K562 (cell line): ENCODE measurements at regions not wholly inside any gene's neighbourhood (a gene's known extent, or its start where the extent isn't known, plus 50 kb on each side); places are given as distances from the start of the nearest gene placed in this dataset.

Experiments
- ETV5 ChIP-seq: sonication (generic); formaldehyde crosslinking; IDR thresholded peaks from 2 replicates; pipeline ENCODE4 v1.4.0; 2020; ENCODE audit warnings: low read depth, mild to moderate bottlenecking, missing genetic modification reagents
- HSF4 ChIP-seq: fragments of 250-450 bp; sonication (Bioruptor Pico); IDR thresholded peaks from 2 replicates; pipeline ENCODE4 v2.1.2; 2022; ENCODE audit warnings: mild to moderate bottlenecking, moderate library complexity, borderline replicate concordance
- JUND ChIP-seq, 2 experiments: IDR thresholded peaks; 2 replicates in 1 of 2; 3 replicates in 1 of 2; pipeline ENCODE4 v1.6.1; 2011; ENCODE audit warnings: borderline replicate concordance in 2 of 2, low read depth in 2 of 2, low read length in 2 of 2, improper control_type of control experiment in 1 of 2, missing biosample characterization in 1 of 2, missing genetic modification characterization in 1 of 2, missing genetic modification reagents in 1 of 2
- KAT7 ChIP-seq: sonication (generic); formaldehyde crosslinking; IDR thresholded peaks from 2 replicates; pipeline ENCODE4 v1.8.0; 2022; ENCODE audit warnings: missing genetic modification reagents, mild to moderate bottlenecking, borderline replicate concordance
- KDM1A ChIP-seq, 2 experiments: fragments of 450-650 bp; IDR thresholded peaks; 2 replicates each; pipeline ENCODE4 v1.6.1; 2016; ENCODE audit warnings: mild to moderate bottlenecking in 2 of 2
- NR1H2 ChIP-seq: sonication (generic); formaldehyde crosslinking; IDR thresholded peaks from 2 replicates; pipeline ENCODE4 v1.4.0; 2020; ENCODE audit warnings: mild to moderate bottlenecking, missing genetic modification reagents
- NR2C1 ChIP-seq, 2 experiments: fragments of 450-650 bp; IDR thresholded peaks; 2 replicates each; pipeline ENCODE4 v1.6.1; 2017; ENCODE audit warnings: mild to moderate bottlenecking in 2 of 2, antibody characterized with exemption in 1 of 2, inconsistent platforms in 1 of 2, missing compliant biosample characterization in 1 of 2, missing genetic modification characterization in 1 of 2
- NRF1 ChIP-seq, 2 experiments: fragments of 450-650 bp; IDR thresholded peaks in 1 of 2; conservative IDR thresholded peaks in 1 of 2; 2 replicates each; pipeline ENCODE4 v1.6.1; 2014; ENCODE audit warnings: mild to moderate bottlenecking in 2 of 2
- PCBP1 ChIP-seq: fragments of 200-400 bp; formaldehyde crosslinking; IDR thresholded peaks from 2 replicates; pipeline ENCODE4 v1.6.1; 2018; ENCODE audit warnings: mild to moderate bottlenecking, low read depth, low read length; ENCODE audit not compliant: poor library complexity, severe bottlenecking
- PHB2 ChIP-seq: fragments of 450-650 bp; IDR thresholded peaks from 2 replicates; pipeline ENCODE4 v1.6.1; 2017; ENCODE audit warnings: low read depth
- POLR2AphosphoS5 ChIP-seq: IDR thresholded peaks from 2 replicates; pipeline ENCODE4 v1.6.1; 2011; ENCODE audit warnings: mild to moderate bottlenecking, low read depth, low read length, moderate library complexity; ENCODE audit not compliant: control insufficient read depth, insufficient read depth
- RBM22 ChIP-seq: fragments of 200-400 bp; formaldehyde crosslinking; IDR thresholded peaks from 2 replicates; pipeline ENCODE4 v1.6.1; 2018; ENCODE audit warnings: low read length, low read depth; ENCODE audit not compliant: poor library complexity, severe bottlenecking
- SRSF7 ChIP-seq: fragments of 200-400 bp; formaldehyde crosslinking; optimal IDR thresholded peaks from 2 replicates; pipeline ENCODE3; 2017; ENCODE audit warnings: mild to moderate bottlenecking, low read depth, low read length
- STAG1 ChIP-seq: sonication (generic); formaldehyde crosslinking; IDR thresholded peaks from 2 replicates; pipeline ENCODE4 v1.5.0; 2020; ENCODE audit warnings: missing genetic modification reagents, borderline replicate concordance
- TFAM ChIP-seq: fragments of 250-450 bp; sonication (Bioruptor Pico); conservative IDR thresholded peaks from 2 replicates; pipeline ENCODE4 v1.5.0; 2021; ENCODE audit warnings: mild to moderate bottlenecking, moderate library complexity
- THAP7 ChIP-seq: fragments of 250-450 bp; sonication (Bioruptor Pico); IDR thresholded peaks from 2 replicates; pipeline ENCODE4 v1.5.0; 2021
- ZFX ChIP-seq: sonication (generic); formaldehyde crosslinking; IDR thresholded peaks from 2 replicates; pipeline ENCODE4 v1.8.0; 2022; ENCODE audit warnings: mild to moderate bottlenecking, missing genetic modification reagents, moderate library complexity
- ZKSCAN1 ChIP-seq: fragments of 150-350 bp; IDR thresholded peaks from 2 replicates; pipeline ENCODE4 v1.6.1; 2016; ENCODE audit warnings: low read depth, low read length
- ZNF316 ChIP-seq: fragments of 450-650 bp; IDR thresholded peaks from 2 replicates; pipeline ENCODE4 v1.6.1; 2016
- ZNF583 ChIP-seq: fragments of 250-450 bp; sonication (Bioruptor Pico); IDR thresholded peaks from 2 replicates; pipeline ENCODE4 v1.4.0; 2020
- ZNF586 ChIP-seq: fragments of 450-650 bp; formaldehyde crosslinking; conservative IDR thresholded peaks from 2 replicates; pipeline ENCODE4 v1.4.0; 2020; ENCODE audit warnings: mild to moderate bottlenecking, moderate library complexity
- ZNF695 ChIP-seq: fragments of 450-650 bp; formaldehyde crosslinking; IDR thresholded peaks from 2 replicates; pipeline ENCODE4 v1.4.0; 2020; ENCODE audit warnings: mild to moderate bottlenecking, moderate library complexity
- ZNF780A ChIP-seq: fragments of 250-450 bp; sonication (Bioruptor Pico); IDR thresholded peaks from 2 replicates; pipeline ENCODE4 v1.5.0; 2021; ENCODE audit warnings: mild to moderate bottlenecking

GRCh38 chr2:144582651-144583380 is 62.9 kb upstream of the ZEB2 start (continued):
- TF ChIP-seq THAP7 (CRISPR knock-in tag) (no peak), ZKSCAN1 (peak; percentile 88), KDM1A (IDR thresholded peaks at IDR 0.05) (peak; percentile 93 to 96), KAT7 (CRISPR knock-in tag) (0 out of 2 replicates have a peak, but pooled peaks have one; percentile 45), ZFX (CRISPR knock-in tag) (peak; percentile 67; the same call in 1 of the 2 replicates), ZNF695 (CRISPR knock-in tag) (no peak), ZNF586 (CRISPR knock-in tag) (no peak), NR2C1 (IDR thresholded peaks at IDR 0.05) (no peak; the same call in none of the 2 replicates), NR2C1 (tag; IDR thresholded peaks at IDR 0.05) (peak; percentile 29), PHB2 (peak; percentile 85), JUND (IDR thresholded peaks at IDR 0.05; ENCODE audit: borderline replicate concordance, low read depth, low read length) (peak; percentile 86), JUND (tag; IDR thresholded peaks at IDR 0.05; ENCODE audit: borderline replicate concordance, low read depth, low read length) (peak; percentile 85; the same call in 2 of the 3 replicates), HSF4 (CRISPR knock-in tag) (no peak), PCBP1 (no peak), NR1H2 (CRISPR knock-in tag) (no peak), TFAM (no peak), ZNF583 (CRISPR knock-in tag) (peak; percentile 75; the same call in 1 of the 2 replicates), NRF1 (conservative IDR thresholded peaks at IDR 0.05 in 1 of 2, IDR thresholded peaks at IDR 0.05 in 1 of 2) (peak; percentile 50 to 60), SRSF7 (no peak), ZNF780A (CRISPR knock-in tag) (no peak), STAG1 (CRISPR knock-in tag) (no peak), ETV5 (CRISPR knock-in tag) (peak; percentile 82; the same call in 1 of the 2 replicates), ZNF316 (peak; percentile 89), RBM22 (no peak), POLR2AphosphoS5 (peak; percentile 86)
